KMS-11 (cell line): ENCODE measurements at regions not wholly inside any gene's neighbourhood (a gene's known extent, or its start where the extent isn't known, plus 50 kb on each side); places are given as distances from the start of the nearest gene placed in this dataset.
A peak's percentile ranks its signal among the peaks of the same experiment; 100 is the strongest.

ENCODE experiments used
- H2AFZ ChIP-seq: fragments of 200-600 bp; sonication (generic); 2 replicates; pipeline ENCODE4 v1.6.1; 2016; ENCODE audit warnings: antibody characterized with exemption, mixed run types, low read depth
- H3K27ac ChIP-seq: fragments of 200-600 bp; sonication (generic); 2 replicates; pipeline ENCODE4 v1.6.1; 2016; ENCODE audit warnings: mild to moderate bottlenecking, mixed run types
- H3K27me3 ChIP-seq: fragments of 200-600 bp; sonication (generic); 2 replicates; pipeline ENCODE4 v1.6.1; 2017; ENCODE audit warnings: mild to moderate bottlenecking, low read depth, mixed run types, moderate library complexity; ENCODE audit not compliant: insufficient read depth
- H3K36me3 ChIP-seq: fragments of 200-600 bp; sonication (generic); 2 replicates; pipeline ENCODE4 v1.6.1; 2017; ENCODE audit warnings: mild to moderate bottlenecking, mixed run types; ENCODE audit not compliant: insufficient read depth
- H3K4me1 ChIP-seq: fragments of 200-600 bp; sonication (generic); 2 replicates; pipeline ENCODE4 v1.6.1; 2016; ENCODE audit warnings: mild to moderate bottlenecking, low read depth, mixed run types; ENCODE audit not compliant: poor library complexity, severe bottlenecking
- H3K4me2 ChIP-seq: fragments of 200-600 bp; sonication (generic); 2 replicates; pipeline ENCODE4 v1.7.0; 2016; ENCODE audit warnings: mild to moderate bottlenecking, mixed run types
- H3K4me3 ChIP-seq: fragments of 200-600 bp; sonication (generic); IDR thresholded peaks from 2 replicates; pipeline ENCODE4 v1.6.1; 2017; ENCODE audit warnings: low read depth, low read length, mixed read lengths; ENCODE audit not compliant: insufficient read depth
- H3K79me2 ChIP-seq: fragments of 200-600 bp; sonication (generic); 2 replicates; pipeline ENCODE4 v1.6.1; 2016; ENCODE audit warnings: low read depth, mixed run types; ENCODE audit not compliant: insufficient read depth
- H3K9ac ChIP-seq: fragments of 200-600 bp; sonication (generic); 2 replicates; pipeline ENCODE4 v1.6.1; 2016; ENCODE audit warnings: mild to moderate bottlenecking, mixed run types
- H4K20me1 ChIP-seq: fragments of 200-600 bp; sonication (generic); 2 replicates; pipeline ENCODE4 v1.6.1; 2016; ENCODE audit warnings: mild to moderate bottlenecking, mixed run types; ENCODE audit not compliant: insufficient read depth
- TF ChIP-seq, protein P1 (sequence below): fragments of 200-600 bp; sonication (generic); conservative IDR thresholded peaks from 2 replicates; pipeline ENCODE4 v1.6.1; 2017; ENCODE audit warnings: low read depth, mild to moderate bottlenecking, antibody characterized with exemption, low read length, moderate library complexity, mixed read lengths

DNA sequence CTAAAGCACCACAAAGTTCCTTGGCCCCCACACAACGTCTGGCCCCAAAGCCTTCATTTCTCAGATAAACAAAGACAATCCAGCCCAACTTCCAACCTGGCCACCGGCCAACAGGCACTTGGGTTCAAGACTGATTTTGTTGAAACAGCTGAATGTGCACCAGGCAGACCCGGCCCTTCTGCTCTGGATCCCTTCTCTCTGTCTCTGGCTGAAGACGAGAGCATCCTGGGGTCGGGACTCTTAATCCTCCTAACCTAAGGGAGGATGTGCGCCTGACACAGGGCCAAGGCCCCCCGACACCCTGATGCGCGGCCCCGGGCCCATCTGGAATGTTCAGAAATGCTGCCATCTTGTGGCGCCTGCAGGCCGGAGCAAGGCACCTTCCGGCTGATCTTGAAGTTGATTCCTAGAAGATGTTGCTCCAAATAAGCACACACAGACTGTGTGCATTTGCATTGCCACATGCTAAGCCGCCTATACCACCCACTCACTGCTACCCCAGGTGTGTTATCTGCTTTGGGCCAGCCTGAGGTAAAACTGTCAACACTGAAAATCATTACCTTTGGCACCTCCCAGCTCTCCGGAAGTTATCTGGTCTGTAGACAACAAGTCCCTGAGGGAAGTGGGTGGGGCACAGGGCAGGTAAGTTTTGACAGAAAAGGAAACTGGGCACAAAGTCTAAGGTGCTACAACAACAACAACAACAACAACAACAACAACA, 98.4 kb upstream of the HABP2 start:
- Histone ChIP-seq H3K4me2 (no peak overlapping the region), H2AFZ (no peak overlapping the region)

DNA sequence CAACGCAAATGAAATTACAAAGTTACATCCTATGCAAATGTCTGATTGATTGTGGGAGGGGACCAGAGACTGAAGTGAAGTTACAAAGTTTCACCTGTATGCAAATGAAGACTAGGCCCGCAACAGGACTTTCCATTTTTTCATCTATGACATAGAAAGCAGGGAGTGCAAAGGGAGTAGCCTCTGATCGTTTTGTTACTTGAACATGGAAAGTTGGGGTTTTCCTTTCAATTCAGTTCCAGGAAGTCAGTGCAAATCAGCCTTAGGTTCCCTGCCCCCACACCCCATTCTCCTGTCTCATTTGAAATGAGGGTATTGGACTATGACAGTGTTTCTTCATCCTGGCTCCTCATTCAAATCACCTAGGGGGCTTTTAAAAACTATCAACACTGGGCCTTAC, 96.9 kb upstream of the HABP2 start:
- H3K36me3 ChIP-seq = no peaks in the 10 kb centered on the region

More for the DNA sequence above, 98.4 kb upstream of the HABP2 start:
- Histone ChIP-seq H3K79me2 (no peaks in the 10 kb centered on the region), H3K27me3 (no peaks in the 10 kb centered on the region), H3K27ac (no peak overlapping the region), H3K9ac (no peak overlapping the region), H3K4me1 (no peaks in the 10 kb centered on the region), H3K36me3 (no peaks in the 10 kb centered on the region), H4K20me1 (no peaks in the 10 kb centered on the region), H3K4me3 (no peak overlapping the region)
- TF ChIP-seq, protein P1, sequence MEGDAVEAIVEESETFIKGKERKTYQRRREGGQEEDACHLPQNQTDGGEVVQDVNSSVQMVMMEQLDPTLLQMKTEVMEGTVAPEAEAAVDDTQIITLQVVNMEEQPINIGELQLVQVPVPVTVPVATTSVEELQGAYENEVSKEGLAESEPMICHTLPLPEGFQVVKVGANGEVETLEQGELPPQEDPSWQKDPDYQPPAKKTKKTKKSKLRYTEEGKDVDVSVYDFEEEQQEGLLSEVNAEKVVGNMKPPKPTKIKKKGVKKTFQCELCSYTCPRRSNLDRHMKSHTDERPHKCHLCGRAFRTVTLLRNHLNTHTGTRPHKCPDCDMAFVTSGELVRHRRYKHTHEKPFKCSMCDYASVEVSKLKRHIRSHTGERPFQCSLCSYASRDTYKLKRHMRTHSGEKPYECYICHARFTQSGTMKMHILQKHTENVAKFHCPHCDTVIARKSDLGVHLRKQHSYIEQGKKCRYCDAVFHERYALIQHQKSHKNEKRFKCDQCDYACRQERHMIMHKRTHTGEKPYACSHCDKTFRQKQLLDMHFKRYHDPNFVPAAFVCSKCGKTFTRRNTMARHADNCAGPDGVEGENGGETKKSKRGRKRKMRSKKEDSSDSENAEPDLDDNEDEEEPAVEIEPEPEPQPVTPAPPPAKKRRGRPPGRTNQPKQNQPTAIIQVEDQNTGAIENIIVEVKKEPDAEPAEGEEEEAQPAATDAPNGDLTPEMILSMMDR = peak; percentile 70

DNA sequence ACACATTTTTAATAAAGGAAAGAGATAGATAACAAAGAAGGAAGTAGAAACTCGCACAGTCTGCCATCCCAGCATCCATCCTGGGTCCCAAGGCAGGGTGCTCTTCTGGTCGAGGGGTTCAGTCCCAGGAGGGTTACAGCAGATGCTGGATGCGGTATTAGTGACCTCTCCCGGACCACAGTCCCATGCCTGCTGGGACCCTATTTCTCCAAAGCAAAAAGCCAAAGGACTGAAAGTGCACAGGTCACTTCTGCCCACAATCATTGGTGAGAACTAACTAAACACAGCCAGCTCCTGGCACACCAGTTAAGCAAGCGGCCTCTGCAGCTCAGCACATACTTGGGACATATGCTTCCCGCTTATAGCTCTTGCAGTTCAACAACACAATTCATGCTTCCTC, 96.1 kb upstream of the HABP2 start:
- TF ChIP-seq, protein P1 = no peak
- H3K27ac ChIP-seq = no peak overlapping the region

More for the DNA sequence above, 96.9 kb upstream of the HABP2 start:
- Histone ChIP-seq H3K79me2 (no peaks in the 10 kb centered on the region), H3K4me3 (no peak overlapping the region), H3K4me2 (no peak overlapping the region), H2AFZ (no peak overlapping the region), H3K27ac (no peak overlapping the region), H3K4me1 (no peaks in the 10 kb centered on the region), H3K27me3 (no peaks in the 10 kb centered on the region), H3K9ac (no peak overlapping the region), H4K20me1 (no peaks in the 10 kb centered on the region)
- TF ChIP-seq, protein P1 = no peak

DNA sequence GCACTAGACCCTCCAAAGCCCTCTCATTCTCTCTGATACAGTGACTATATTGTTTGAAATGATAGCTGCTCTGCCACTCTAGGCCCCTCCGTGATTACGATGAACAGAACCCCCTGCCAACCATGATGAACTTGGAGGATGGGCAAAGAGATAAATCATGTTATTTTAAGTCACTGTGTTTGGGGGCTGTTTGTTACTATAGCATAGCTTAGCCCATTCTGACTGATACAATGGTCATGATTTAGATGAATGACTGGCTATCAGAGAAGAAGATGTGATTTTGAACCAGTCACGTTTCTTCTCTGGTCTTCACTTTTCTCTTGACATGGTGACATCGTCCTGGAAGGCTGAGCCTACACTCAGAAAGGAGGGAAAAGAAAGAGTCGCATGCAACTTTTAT, 95.4 kb upstream of the HABP2 start:
- Histone ChIP-seq H4K20me1 (no peaks in the 10 kb centered on the region), H3K27me3 (no peaks in the 10 kb centered on the region), H3K4me1 (no peaks in the 10 kb centered on the region), H3K79me2 (no peaks in the 10 kb centered on the region), H3K36me3 (no peaks in the 10 kb centered on the region), H3K4me2 (no peak overlapping the region), H3K4me3 (no peak overlapping the region), H3K27ac (no peak overlapping the region), H3K9ac (no peak overlapping the region), H2AFZ (no peak overlapping the region)
- TF ChIP-seq, protein P1 = no peak

More for the DNA sequence above, 96.1 kb upstream of the HABP2 start:
- Histone ChIP-seq H3K36me3 (no peaks in the 10 kb centered on the region), H3K4me3 (no peak overlapping the region), H2AFZ (no peak overlapping the region), H3K79me2 (no peaks in the 10 kb centered on the region), H4K20me1 (no peaks in the 10 kb centered on the region), H3K27me3 (no peaks in the 10 kb centered on the region), H3K4me1 (no peaks in the 10 kb centered on the region), H3K9ac (no peak overlapping the region), H3K4me2 (no peak overlapping the region)
